ENCODE measurements at regions not wholly inside any gene's neighbourhood (a gene's known extent, or its start where the extent isn't known, plus 50 kb on each side); places are given as distances from the start of the nearest gene placed in this dataset.
"Not testable (repeated sequence)": the region's sequence is repeated elsewhere in the genome, so short reads cannot be mapped to it uniquely, and the experiment has no call there.

GRCh38 chr17:53490447-53490968 is 332.2 kb upstream of the KIF2B start:
- DNase-seq (ENCODE audit: low spot score): no peak

GRCh38 chr17:53483704-53484103 is 339.0 kb upstream of the KIF2B start:
- no peak for DNase-seq (ENCODE audit: low spot score)

- no peak for DNase-seq (ENCODE audit: low spot score)
Observed at GRCh38 chr17:53475002-53475401, 347.7 kb upstream of the KIF2B start.

- DNase-seq (ENCODE audit: low spot score): peak; percentile 6
Observed at GRCh38 chr17:53472586-53472985, 350.1 kb upstream of the KIF2B start.

- DNase-seq (ENCODE audit: low spot score): no peak
Observed at GRCh38 chr17:53471514-53471913, 351.2 kb upstream of the KIF2B start.

GRCh38 chr17:53470626-53471025 is 352.1 kb upstream of the KIF2B start:
- no peak for DNase-seq (ENCODE audit: low spot score)

- no peak for DNase-seq (ENCODE audit: low spot score)
Observed at GRCh38 chr17:53466733-53467132, 356.0 kb upstream of the KIF2B start.

- DNase-seq (ENCODE audit: low spot score): not testable (repeated sequence)
Observed at GRCh38 chr17:53464396-53464795, 358.3 kb upstream of the KIF2B start.

GRCh38 chr17:53463363-53463762 is 359.4 kb upstream of the KIF2B start:
- DNase-seq (ENCODE audit: low spot score): no peak

GRCh38 chr17:53462393-53462811 is 360.3 kb upstream of the KIF2B start:
- no peak for DNase-seq (ENCODE audit: low spot score)

GRCh38 chr17:53455943-53456342 is 366.8 kb upstream of the KIF2B start:
- not testable (repeated sequence) for DNase-seq (ENCODE audit: low spot score)

GRCh38 chr17:53454337-53454736 is 368.4 kb upstream of the KIF2B start:
- DNase-seq (ENCODE audit: low spot score): no peak

- no peak for DNase-seq (ENCODE audit: low spot score)
Observed at GRCh38 chr17:53449324-53449723, 373.4 kb upstream of the KIF2B start.

GRCh38 chr17:53428913-53429312 is 393.8 kb upstream of the KIF2B start:
- no peak for DNase-seq (ENCODE audit: low spot score)

- no peak for DNase-seq (ENCODE audit: low spot score)
Observed at GRCh38 chr17:53426505-53426904, 396.2 kb upstream of the KIF2B start.

- DNase-seq (ENCODE audit: low spot score): no peak
Observed at GRCh38 chr17:53420035-53420641, 402.6 kb upstream of the KIF2B start.

GRCh38 chr17:53409588-53409987 is 413.1 kb upstream of the KIF2B start:
- DNase-seq (ENCODE audit: low spot score): no peak

- no peak for DNase-seq (ENCODE audit: low spot score)
Observed at GRCh38 chr17:53406907-53407306, 415.8 kb upstream of the KIF2B start.

- DNase-seq (ENCODE audit: low spot score): no peak
Observed at GRCh38 chr17:53391197-53391596, 431.5 kb upstream of the KIF2B start.

- no peak for DNase-seq (ENCODE audit: low spot score)
Observed at GRCh38 chr17:53390575-53390974, 432.2 kb upstream of the KIF2B start.

GRCh38 chr17:53387745-53388144 is 435.0 kb upstream of the KIF2B start:
- no peak for DNase-seq (ENCODE audit: low spot score)

GRCh38 chr17:53353919-53354351 is 468.8 kb upstream of the KIF2B start:
- no peak for DNase-seq (ENCODE audit: low spot score)

- DNase-seq (ENCODE audit: low spot score): no peak
Observed at GRCh38 chr17:53344778-53345177, 477.9 kb upstream of the KIF2B start.

GRCh38 chr17:53336281-53336680 is 486.4 kb upstream of the KIF2B start:
- DNase-seq (ENCODE audit: low spot score): no peak
